WTC11 (cell line): ENCODE measurements at regions not wholly inside any gene's neighbourhood (a gene's known extent, or its start where the extent isn't known, plus 50 kb on each side); places are given as distances from the start of the nearest gene placed in this dataset.

Source experiments
- ATAC-seq: fragments of 200-7000 bp; cut with Tn5 transposase; 2 replicates; pipeline ENCODE4 v1.10.0; 2021; ENCODE audit warnings: mild to moderate bottlenecking, moderate library complexity
- CTCF ChIA-PET: fragments of 300-600 bp; sonication (Branson Sonifier 250); formaldehyde crosslinking; loops from one replicate; lab custom pipeline; 2021; ENCODE audit warnings: antibody characterized with exemption; lab: Charles Lee
- POLR2A ChIA-PET: fragments of 350-600 bp; sonication (Branson Sonifier 250); formaldehyde crosslinking; loops from one replicate; lab custom pipeline; 2021; ENCODE audit warnings: antibody characterized with exemption; lab: Charles Lee
- DNase-seq: peaks from one replicate; pipeline ENCODE4 v3.0.0; 2021; ENCODE audit warnings: low spot score
- H3K27ac Mint-ChIP-seq: 2 replicates; pipeline ENCODE4 v1.8.0; 2021; ENCODE audit warnings: mixed read lengths
- H3K27me3 Mint-ChIP-seq: 2 replicates; pipeline ENCODE4 v1.8.0; 2021; ENCODE audit warnings: low read depth, mild to moderate bottlenecking, moderate library complexity, mixed read lengths
- H3K36me3 Mint-ChIP-seq: 2 replicates; pipeline ENCODE4 v1.8.0; 2021; ENCODE audit warnings: mixed read lengths
- H3K4me1 Mint-ChIP-seq: 2 replicates; pipeline ENCODE4 v1.8.0; 2022; ENCODE audit warnings: mixed read lengths
- H3K4me3 Mint-ChIP-seq: 2 replicates; pipeline ENCODE4 v1.8.0; 2021; ENCODE audit warnings: mild to moderate bottlenecking, moderate library complexity, mixed read lengths
- H3K9me3 Mint-ChIP-seq: 2 replicates; pipeline ENCODE4 v1.8.0; 2021; ENCODE audit warnings: mixed read lengths
- CBFB ChIP-seq: sonication (generic); formaldehyde crosslinking; IDR thresholded peaks from 2 replicates; pipeline ENCODE4 v1.8.1; 2022; ENCODE audit warnings: mild to moderate bottlenecking, low read depth, missing genetic modification reagents
- FOXK1 ChIP-seq: sonication (generic); formaldehyde crosslinking; IDR thresholded peaks from 2 replicates; pipeline ENCODE4 v1.8.0; 2022; ENCODE audit warnings: mild to moderate bottlenecking, moderate library complexity, missing genetic modification reagents
- GABPB1 ChIP-seq: sonication (generic); formaldehyde crosslinking; IDR thresholded peaks from 2 replicates; pipeline ENCODE4 v1.8.1; 2023; ENCODE audit warnings: mild to moderate bottlenecking, missing genetic modification reagents
- GTF2I ChIP-seq: fragments of 250-450 bp; sonication (Bioruptor Pico); conservative IDR thresholded peaks from 2 replicates; pipeline ENCODE4 v1.4.0; 2021; ENCODE audit warnings: mild to moderate bottlenecking
- HMGA2 ChIP-seq: fragments of 250-450 bp; sonication (Bioruptor Pico); IDR thresholded peaks from 2 replicates; pipeline ENCODE4 v1.4.0; 2021; ENCODE audit warnings: mild to moderate bottlenecking, moderate library complexity
- NR1H2 ChIP-seq: sonication (generic); formaldehyde crosslinking; IDR thresholded peaks from 2 replicates; pipeline ENCODE4 v1.9.0; 2021; ENCODE audit warnings: mild to moderate bottlenecking, moderate library complexity, missing genetic modification reagents
- NR2C2 ChIP-seq: sonication (generic); formaldehyde crosslinking; IDR thresholded peaks from 2 replicates; pipeline ENCODE4 v1.8.0; 2022; ENCODE audit warnings: mild to moderate bottlenecking, missing genetic modification reagents
- PRRX2 ChIP-seq: fragments of 250-450 bp; sonication (Bioruptor Pico); IDR thresholded peaks from 2 replicates; pipeline ENCODE4 v1.8.0; 2021; ENCODE audit warnings: mild to moderate bottlenecking
- RORB ChIP-seq: fragments of 250-450 bp; sonication (Bioruptor Pico); IDR thresholded peaks from 2 replicates; pipeline ENCODE4 v1.9.0; 2021; ENCODE audit warnings: mild to moderate bottlenecking
- SOX15 ChIP-seq: fragments of 250-450 bp; sonication (Bioruptor Pico); IDR thresholded peaks from 2 replicates; pipeline ENCODE4 v1.9.0; 2021; ENCODE audit warnings: mild to moderate bottlenecking
- SP1 ChIP-seq: sonication (generic); formaldehyde crosslinking; conservative IDR thresholded peaks from 2 replicates; pipeline ENCODE4 v1.8.1; 2022; ENCODE audit warnings: missing genetic modification reagents
- TEAD1 ChIP-seq: sonication (generic); formaldehyde crosslinking; IDR thresholded peaks from 2 replicates; pipeline ENCODE4 v1.8.0; 2022; ENCODE audit warnings: mild to moderate bottlenecking, missing genetic modification reagents
- ZNF121 ChIP-seq: sonication (generic); formaldehyde crosslinking; IDR thresholded peaks from 2 replicates; pipeline ENCODE4 v1.8.0; 2023; ENCODE audit warnings: missing genetic modification reagents
- ZNF138 ChIP-seq: sonication (generic); formaldehyde crosslinking; conservative IDR thresholded peaks from 2 replicates; pipeline ENCODE4 v1.8.1; 2022; ENCODE audit warnings: mild to moderate bottlenecking, moderate library complexity, missing genetic modification reagents
- ZNF263 ChIP-seq: sonication (generic); formaldehyde crosslinking; IDR thresholded peaks from 2 replicates; pipeline ENCODE4 v1.8.1; 2022; ENCODE audit warnings: low read depth, mild to moderate bottlenecking, moderate library complexity, missing genetic modification reagents
- ZNF416 ChIP-seq: fragments of 250-450 bp; sonication (Bioruptor Pico); IDR thresholded peaks from 2 replicates; pipeline ENCODE4 v1.9.0; 2021; ENCODE audit warnings: mild to moderate bottlenecking, inconsistent platforms
- ZNF671 ChIP-seq: fragments of 250-450 bp; sonication (Bioruptor Pico); IDR thresholded peaks from 2 replicates; pipeline ENCODE4 v1.8.0; 2021; ENCODE audit warnings: mild to moderate bottlenecking
- TF ChIP-seq, protein P1 (sequence below): sonication (generic); formaldehyde crosslinking; IDR thresholded peaks from 2 replicates; pipeline ENCODE4 v1.8.0; 2023; ENCODE audit warnings: missing genetic modification reagents
- TF ChIP-seq, protein P2 (sequence below): sonication (generic); formaldehyde crosslinking; IDR thresholded peaks from 2 replicates; pipeline ENCODE4 v1.8.1; 2023; ENCODE audit warnings: mild to moderate bottlenecking, missing genetic modification reagents, borderline replicate concordance
- TF ChIP-seq, protein P3 (sequence below): sonication (generic); formaldehyde crosslinking; IDR thresholded peaks from 2 replicates; pipeline ENCODE4 v1.8.1; 2022; ENCODE audit warnings: low read depth, mild to moderate bottlenecking, moderate library complexity, missing genetic modification reagents, borderline replicate concordance
- TF ChIP-seq, protein P4 (sequence below): sonication (generic); formaldehyde crosslinking; IDR thresholded peaks from 2 replicates; pipeline ENCODE4 v1.8.0; 2023; ENCODE audit warnings: missing genetic modification reagents, mild to moderate bottlenecking, borderline replicate concordance

DNA sequence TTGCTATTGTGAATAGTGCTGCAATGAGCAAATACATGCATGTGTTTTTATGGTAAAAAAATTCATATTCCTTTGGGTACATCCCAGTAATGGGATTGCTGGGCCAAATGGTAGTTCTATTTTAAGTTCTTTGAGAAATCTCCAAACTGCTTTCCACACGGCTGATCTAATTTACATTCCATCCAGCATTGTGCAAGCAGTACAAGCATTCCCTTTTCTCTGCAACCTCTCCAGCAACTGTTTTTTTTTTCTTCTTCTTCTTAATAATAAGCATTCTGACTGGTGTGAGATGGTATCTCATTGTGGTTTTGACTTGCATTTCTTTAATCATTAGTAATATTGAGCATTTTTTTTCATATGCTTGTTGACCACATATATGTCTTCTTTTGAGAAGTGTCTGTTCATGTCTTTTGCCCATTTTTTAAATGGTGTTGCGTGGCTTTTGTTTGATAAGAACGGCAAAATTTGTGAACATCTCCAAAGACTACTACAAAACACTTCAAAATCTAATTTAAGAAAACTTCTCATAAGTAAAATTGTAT lies 136.1 kb upstream of the MYO3A start:
- H3K4me3 Mint-ChIP-seq = no peak overlapping the region
- no peak overlapping the region for H3K27ac Mint-ChIP-seq
- no peaks in the 10 kb centered on the region for H3K27me3 Mint-ChIP-seq
- H3K9me3 Mint-ChIP-seq = peaks cover 7% of the 10 kb centered on the region
- H3K4me1 Mint-ChIP-seq = no peaks in the 10 kb centered on the region
- no peak for DNase-seq
- 0 out of 2 replicates have a peak, but pooled peaks cover 3% of the 10 kb centered on the region for H3K36me3 Mint-ChIP-seq
- TF ChIP-seq HMGA2 (CRISPR knock-in tag) (no peak), ZNF121 (CRISPR knock-in tag) (no peak), ZNF263 (CRISPR knock-in tag) (no peak), GABPB1 (no peak), FOXK1 (CRISPR knock-in tag) (no peak), SP1 (no peak), ZNF138 (CRISPR knock-in tag) (no peak)
- TF ChIP-seq, protein P1, sequence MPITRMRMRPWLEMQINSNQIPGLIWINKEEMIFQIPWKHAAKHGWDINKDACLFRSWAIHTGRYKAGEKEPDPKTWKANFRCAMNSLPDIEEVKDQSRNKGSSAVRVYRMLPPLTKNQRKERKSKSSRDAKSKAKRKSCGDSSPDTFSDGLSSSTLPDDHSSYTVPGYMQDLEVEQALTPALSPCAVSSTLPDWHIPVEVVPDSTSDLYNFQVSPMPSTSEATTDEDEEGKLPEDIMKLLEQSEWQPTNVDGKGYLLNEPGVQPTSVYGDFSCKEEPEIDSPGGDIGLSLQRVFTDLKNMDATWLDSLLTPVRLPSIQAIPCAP = no peak
- TF ChIP-seq, protein P2, sequence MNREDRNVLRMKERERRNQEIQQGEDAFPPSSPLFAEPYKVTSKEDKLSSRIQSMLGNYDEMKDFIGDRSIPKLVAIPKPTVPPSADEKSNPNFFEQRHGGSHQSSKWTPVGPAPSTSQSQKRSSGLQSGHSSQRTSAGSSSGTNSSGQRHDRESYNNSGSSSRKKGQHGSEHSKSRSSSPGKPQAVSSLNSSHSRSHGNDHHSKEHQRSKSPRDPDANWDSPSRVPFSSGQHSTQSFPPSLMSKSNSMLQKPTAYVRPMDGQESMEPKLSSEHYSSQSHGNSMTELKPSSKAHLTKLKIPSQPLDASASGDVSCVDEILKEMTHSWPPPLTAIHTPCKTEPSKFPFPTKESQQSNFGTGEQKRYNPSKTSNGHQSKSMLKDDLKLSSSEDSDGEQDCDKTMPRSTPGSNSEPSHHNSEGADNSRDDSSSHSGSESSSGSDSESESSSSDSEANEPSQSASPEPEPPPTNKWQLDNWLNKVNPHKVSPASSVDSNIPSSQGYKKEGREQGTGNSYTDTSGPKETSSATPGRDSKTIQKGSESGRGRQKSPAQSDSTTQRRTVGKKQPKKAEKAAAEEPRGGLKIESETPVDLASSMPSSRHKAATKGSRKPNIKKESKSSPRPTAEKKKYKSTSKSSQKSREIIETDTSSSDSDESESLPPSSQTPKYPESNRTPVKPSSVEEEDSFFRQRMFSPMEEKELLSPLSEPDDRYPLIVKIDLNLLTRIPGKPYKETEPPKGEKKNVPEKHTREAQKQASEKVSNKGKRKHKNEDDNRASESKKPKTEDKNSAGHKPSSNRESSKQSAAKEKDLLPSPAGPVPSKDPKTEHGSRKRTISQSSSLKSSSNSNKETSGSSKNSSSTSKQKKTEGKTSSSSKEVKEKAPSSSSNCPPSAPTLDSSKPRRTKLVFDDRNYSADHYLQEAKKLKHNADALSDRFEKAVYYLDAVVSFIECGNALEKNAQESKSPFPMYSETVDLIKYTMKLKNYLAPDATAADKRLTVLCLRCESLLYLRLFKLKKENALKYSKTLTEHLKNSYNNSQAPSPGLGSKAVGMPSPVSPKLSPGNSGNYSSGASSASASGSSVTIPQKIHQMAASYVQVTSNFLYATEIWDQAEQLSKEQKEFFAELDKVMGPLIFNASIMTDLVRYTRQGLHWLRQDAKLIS (CRISPR knock-in tag) = no peak
- TF ChIP-seq, all 79 proteins: peak for 0
- ChIA-PET POLR2A (no interaction called here), CTCF (no interaction called here)
- no peak for ATAC-seq

DNA sequence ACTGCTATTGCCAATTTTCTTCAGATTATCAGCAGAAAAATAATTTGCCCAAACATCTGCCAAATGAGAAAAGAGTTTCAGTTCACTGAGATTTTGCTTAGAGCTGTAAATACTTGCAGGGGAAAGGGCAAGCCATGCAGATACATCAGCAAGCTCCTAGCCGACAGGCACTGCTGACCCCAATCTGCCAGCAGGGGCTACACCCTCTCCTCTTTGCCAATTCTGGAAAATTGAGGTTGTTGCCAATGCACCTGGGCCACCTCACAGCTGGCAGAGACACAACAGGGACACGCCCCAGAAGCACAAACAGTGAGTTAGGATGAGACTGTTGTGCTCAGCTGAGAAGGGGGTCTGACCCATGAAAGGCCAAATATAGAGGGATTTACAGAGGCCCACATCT lies 129.5 kb upstream of the MYO3A start:
- Mint-ChIP-seq H3K36me3 (no peaks in the 10 kb centered on the region), H3K4me3 (no peak overlapping the region), H3K9me3 (no peaks in the 10 kb centered on the region), H3K4me1 (no peaks in the 10 kb centered on the region), H3K27ac (no peak overlapping the region), H3K27me3 (no peaks in the 10 kb centered on the region)
- ChIA-PET POLR2A (no interaction called here), CTCF (interaction anchor here (0.7 to 1.3 kb wide), 5 partner anchors 13 to 465 kb away, joined by 3 to 6 read pairs (median 3); no protein-coding TSS in a partner anchor)
- no peak for TF ChIP-seq CBFB (CRISPR knock-in tag)
- TF ChIP-seq PRRX2 (CRISPR knock-in tag) = no peak
- TF ChIP-seq TEAD1 = no peak
- no peak for TF ChIP-seq NR1H2
- TF ChIP-seq, protein P3, sequence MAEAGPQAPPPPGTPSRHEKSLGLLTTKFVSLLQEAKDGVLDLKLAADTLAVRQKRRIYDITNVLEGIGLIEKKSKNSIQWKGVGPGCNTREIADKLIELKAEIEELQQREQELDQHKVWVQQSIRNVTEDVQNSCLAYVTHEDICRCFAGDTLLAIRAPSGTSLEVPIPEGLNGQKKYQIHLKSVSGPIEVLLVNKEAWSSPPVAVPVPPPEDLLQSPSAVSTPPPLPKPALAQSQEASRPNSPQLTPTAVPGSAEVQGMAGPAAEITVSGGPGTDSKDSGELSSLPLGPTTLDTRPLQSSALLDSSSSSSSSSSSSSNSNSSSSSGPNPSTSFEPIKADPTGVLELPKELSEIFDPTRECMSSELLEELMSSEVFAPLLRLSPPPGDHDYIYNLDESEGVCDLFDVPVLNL = no peak
- no peak for TF ChIP-seq NR2C2 (CRISPR knock-in tag)
- TF ChIP-seq SOX15 (CRISPR knock-in tag) = no peak
- TF ChIP-seq, protein P4, sequence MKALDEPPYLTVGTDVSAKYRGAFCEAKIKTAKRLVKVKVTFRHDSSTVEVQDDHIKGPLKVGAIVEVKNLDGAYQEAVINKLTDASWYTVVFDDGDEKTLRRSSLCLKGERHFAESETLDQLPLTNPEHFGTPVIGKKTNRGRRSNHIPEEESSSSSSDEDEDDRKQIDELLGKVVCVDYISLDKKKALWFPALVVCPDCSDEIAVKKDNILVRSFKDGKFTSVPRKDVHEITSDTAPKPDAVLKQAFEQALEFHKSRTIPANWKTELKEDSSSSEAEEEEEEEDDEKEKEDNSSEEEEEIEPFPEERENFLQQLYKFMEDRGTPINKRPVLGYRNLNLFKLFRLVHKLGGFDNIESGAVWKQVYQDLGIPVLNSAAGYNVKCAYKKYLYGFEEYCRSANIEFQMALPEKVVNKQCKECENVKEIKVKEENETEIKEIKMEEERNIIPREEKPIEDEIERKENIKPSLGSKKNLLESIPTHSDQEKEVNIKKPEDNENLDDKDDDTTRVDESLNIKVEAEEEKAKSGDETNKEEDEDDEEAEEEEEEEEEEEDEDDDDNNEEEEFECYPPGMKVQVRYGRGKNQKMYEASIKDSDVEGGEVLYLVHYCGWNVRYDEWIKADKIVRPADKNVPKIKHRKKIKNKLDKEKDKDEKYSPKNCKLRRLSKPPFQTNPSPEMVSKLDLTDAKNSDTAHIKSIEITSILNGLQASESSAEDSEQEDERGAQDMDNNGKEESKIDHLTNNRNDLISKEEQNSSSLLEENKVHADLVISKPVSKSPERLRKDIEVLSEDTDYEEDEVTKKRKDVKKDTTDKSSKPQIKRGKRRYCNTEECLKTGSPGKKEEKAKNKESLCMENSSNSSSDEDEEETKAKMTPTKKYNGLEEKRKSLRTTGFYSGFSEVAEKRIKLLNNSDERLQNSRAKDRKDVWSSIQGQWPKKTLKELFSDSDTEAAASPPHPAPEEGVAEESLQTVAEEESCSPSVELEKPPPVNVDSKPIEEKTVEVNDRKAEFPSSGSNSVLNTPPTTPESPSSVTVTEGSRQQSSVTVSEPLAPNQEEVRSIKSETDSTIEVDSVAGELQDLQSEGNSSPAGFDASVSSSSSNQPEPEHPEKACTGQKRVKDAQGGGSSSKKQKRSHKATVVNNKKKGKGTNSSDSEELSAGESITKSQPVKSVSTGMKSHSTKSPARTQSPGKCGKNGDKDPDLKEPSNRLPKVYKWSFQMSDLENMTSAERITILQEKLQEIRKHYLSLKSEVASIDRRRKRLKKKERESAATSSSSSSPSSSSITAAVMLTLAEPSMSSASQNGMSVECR = no peak
- TF ChIP-seq ZNF416 = no peak
- no peak for TF ChIP-seq GTF2I (CRISPR knock-in tag)
- TF ChIP-seq RORB (CRISPR knock-in tag) = no peak
- no peak for TF ChIP-seq ZNF671 (CRISPR knock-in tag)
- DNase-seq (no peak), ATAC-seq (peak; percentile 67)
